H1 (cell line): ENCODE measurements at regions not wholly inside any gene's neighbourhood (a gene's known extent, or its start where the extent isn't known, plus 50 kb on each side); places are given as distances from the start of the nearest gene placed in this dataset.

Source experiments
- BACH1 ChIP-seq: IDR thresholded peaks from 2 replicates; pipeline ENCODE4 v1.6.1; 2012; ENCODE audit warnings: low read length, improper control_type of control experiment
- EP300 ChIP-seq, 2 experiments: IDR thresholded peaks; 1 replicate in 1 of 2; 2 replicates in 1 of 2; pipeline ENCODE4 v1.6.1; 2011 to 2012; ENCODE audit warnings: low read depth in 2 of 2, low read length in 2 of 2, mild to moderate bottlenecking in 2 of 2, borderline replicate concordance in 1 of 2, inconsistent platforms in 1 of 2, moderate library complexity in 1 of 2
- TCF12 ChIP-seq: IDR thresholded peaks from 2 replicates; pipeline ENCODE4 v1.6.1; 2011; ENCODE audit warnings: low read depth, mild to moderate bottlenecking, low read length
- TF ChIP-seq, protein P1 (sequence below): IDR thresholded peaks from 2 replicates; pipeline ENCODE4 v1.6.1; 2012; ENCODE audit warnings: inconsistent platforms

DNA sequence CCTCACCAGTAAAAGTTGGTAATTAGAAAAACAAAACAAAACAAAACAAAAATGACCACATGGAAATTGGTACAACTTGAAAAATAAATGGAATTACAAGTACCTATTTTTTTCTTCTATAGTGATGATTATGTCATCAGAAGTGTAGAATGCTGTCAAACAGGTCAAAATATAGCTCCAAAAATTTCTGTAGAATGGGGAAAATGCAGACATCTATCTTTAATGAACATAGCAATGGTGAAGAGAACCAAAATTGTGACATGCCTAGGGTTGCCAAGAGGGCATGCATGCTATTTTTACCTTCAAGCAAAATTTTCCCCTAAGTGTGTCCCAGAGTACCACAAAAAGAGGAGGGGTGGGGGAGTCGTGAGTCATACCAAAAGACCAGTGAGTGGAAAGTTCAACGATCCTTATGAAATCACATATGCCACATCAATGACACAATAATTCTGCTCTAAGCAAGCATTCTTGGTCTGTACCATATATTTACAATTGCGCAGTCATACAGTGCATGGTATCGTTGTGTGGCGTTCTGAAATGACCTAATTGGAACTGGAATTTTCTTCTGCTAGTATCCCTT lies 1436.4 kb downstream of the SUCLG1 start (continued):
- TF ChIP-seq EP300 (IDR thresholded peaks at IDR 0.05; ENCODE audit: borderline replicate concordance in 1 of 2, low read depth in 2 of 2, low read length in 2 of 2) (no peak), TCF12 (no peak), BACH1 (no peak)
- TF ChIP-seq, protein P1, sequence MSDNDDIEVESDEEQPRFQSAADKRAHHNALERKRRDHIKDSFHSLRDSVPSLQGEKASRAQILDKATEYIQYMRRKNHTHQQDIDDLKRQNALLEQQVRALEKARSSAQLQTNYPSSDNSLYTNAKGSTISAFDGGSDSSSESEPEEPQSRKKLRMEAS = no peak
